Gastrocnemius medialis (tissue), 4 donors: ENCODE measurements at regions not wholly inside any gene's neighbourhood (a gene's known extent, or its start where the extent isn't known, plus 50 kb on each side); places are given as distances from the start of the nearest gene placed in this dataset.

Experiments used
- CTCF ChIP-seq, 5 experiments: fragments of 450-650 bp in 3 of 5; fragments of 200-600 bp in 2 of 5; sonication (generic) in 2 of 5; IDR thresholded peaks in 4 of 5; conservative IDR thresholded peaks in 1 of 5; 1 replicate in 4 of 5; 2 replicates in 1 of 5; pipeline ENCODE4 v1.5.1; 2016 to 2019; ENCODE audit warnings: antibody characterized with exemption in 5 of 5, mild to moderate bottlenecking in 3 of 5, moderate library complexity in 3 of 5
- POLR2A ChIP-seq, 2 donors: fragments of 450-650 bp; IDR thresholded peaks; one replicate each; pipeline ENCODE4 v1.6.1; 2017; ENCODE audit warnings: antibody characterized with exemption in 2 of 2, mild to moderate bottlenecking in 2 of 2, moderate library complexity in 2 of 2

GRCh38 chr11:16584569-16584968 lies 153.9 kb upstream of the C11orf58 start:
- no peak for TF ChIP-seq CTCF (IDR thresholded peaks at IDR 0.05 in 4 of 5, conservative IDR thresholded peaks at IDR 0.05 in 1 of 5)
- no peak for TF ChIP-seq POLR2A (IDR thresholded peaks at IDR 0.05)
